ENCODE measurements at regions not wholly inside any gene's neighbourhood (a gene's known extent, or its start where the extent isn't known, plus 50 kb on each side); places are given as distances from the start of the nearest gene placed in this dataset.

DNA sequence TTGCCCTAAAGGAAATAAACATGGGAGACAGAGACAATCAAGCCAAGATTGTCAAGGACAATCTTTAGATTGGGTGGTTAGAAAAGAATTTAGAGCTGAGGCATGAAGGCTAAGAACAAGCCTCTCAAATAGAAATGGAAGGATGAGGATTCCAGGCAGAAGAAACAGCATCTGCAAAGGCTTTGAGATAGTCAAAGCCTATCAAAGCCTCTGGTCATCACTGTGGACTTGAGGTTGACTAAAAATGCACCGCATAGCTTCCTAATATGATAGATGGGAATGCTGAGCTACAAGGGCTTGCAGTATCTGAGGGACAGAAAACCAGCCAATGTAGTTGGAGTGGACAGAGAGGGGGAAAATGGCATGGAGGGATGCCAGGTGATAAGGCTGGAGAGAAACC is 109.8 kb upstream of the FAM20A start:
- Histone ChIP-seq H3K4me2 (ENCODE audit: insufficient read depth, low read length) (peak overlapping the region; percentile 64), H3K4me1 (ENCODE audit: insufficient read depth, low read length) (peaks cover 46% of the 10 kb centered on the region), H3K9me3 (ENCODE audit: low read depth, low read length) (no peaks in the 10 kb centered on the region), H3K4me3 (ENCODE audit: insufficient read depth, low read length) (no peak overlapping the region), H2AFZ (ENCODE audit: low read length) (no peak overlapping the region), H3K27me3 (ENCODE audit: insufficient read depth, low read length) (no peaks in the 10 kb centered on the region), H3K27ac (ENCODE audit: low read depth, low read length) (peak overlapping the region; percentile 61), H3K79me2 (ENCODE audit: insufficient read depth, low read length) (no peaks in the 10 kb centered on the region), H3K36me3 (ENCODE audit: insufficient read depth, low read length) (no peaks in the 10 kb centered on the region), H4K20me1 (ENCODE audit: insufficient read depth, low read length) (no peaks in the 10 kb centered on the region)
- TF ChIP-seq, protein P1, sequence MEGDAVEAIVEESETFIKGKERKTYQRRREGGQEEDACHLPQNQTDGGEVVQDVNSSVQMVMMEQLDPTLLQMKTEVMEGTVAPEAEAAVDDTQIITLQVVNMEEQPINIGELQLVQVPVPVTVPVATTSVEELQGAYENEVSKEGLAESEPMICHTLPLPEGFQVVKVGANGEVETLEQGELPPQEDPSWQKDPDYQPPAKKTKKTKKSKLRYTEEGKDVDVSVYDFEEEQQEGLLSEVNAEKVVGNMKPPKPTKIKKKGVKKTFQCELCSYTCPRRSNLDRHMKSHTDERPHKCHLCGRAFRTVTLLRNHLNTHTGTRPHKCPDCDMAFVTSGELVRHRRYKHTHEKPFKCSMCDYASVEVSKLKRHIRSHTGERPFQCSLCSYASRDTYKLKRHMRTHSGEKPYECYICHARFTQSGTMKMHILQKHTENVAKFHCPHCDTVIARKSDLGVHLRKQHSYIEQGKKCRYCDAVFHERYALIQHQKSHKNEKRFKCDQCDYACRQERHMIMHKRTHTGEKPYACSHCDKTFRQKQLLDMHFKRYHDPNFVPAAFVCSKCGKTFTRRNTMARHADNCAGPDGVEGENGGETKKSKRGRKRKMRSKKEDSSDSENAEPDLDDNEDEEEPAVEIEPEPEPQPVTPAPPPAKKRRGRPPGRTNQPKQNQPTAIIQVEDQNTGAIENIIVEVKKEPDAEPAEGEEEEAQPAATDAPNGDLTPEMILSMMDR (IDR thresholded peaks at IDR 0.05; ENCODE audit: extremely low read depth, low read depth, low read length), result no peak
- no peak for DNase-seq (ENCODE audit: insufficient read length, low spot score, missing footprints)

DNA sequence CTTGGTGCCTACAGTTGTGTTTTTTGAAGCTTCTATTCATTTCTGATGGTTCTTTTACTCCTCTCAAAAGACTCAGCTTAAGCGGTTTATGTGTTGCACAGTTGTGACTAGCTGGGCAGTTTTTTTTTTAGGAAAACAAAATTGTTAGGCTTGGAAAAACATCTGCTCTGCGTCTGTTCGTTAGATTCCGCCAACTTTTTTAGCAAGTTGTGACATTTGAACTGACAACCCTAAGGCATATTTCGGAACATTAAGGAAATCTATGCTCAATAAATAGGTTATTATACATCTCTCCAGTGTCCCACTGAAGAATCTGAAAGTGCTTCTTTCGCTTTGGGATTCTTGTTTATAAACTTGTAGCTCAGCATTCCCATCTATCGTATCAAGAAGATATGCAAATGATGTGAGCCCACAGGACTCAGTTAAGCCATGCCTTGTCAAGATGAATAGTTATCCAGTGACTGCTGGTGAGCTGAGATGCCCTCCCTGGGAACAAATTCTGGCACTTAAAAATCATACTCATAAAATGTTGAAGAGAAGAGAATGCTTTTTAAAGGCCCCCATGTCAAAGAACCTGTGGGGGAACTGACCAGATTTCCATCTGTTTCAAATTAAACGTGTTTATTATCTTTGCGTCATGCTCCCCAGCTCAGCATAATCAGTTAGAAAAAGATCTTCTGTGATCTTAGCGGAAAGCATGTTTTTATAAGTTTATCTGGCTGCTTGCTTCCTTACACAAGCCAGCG is 109.0 kb upstream of the FAM20A start:
- TF ChIP-seq, protein P1 (IDR thresholded peaks at IDR 0.05; ENCODE audit: extremely low read depth, low read depth, low read length), result no peak
- H3K4me1 ChIP-seq (ENCODE audit: insufficient read depth, low read length), result peaks cover 54% of the 10 kb centered on the region
- H2AFZ ChIP-seq (ENCODE audit: low read length), result no peak overlapping the region
- no peak for DNase-seq (ENCODE audit: insufficient read length, low spot score, missing footprints)
- no peaks in the 10 kb centered on the region for H3K36me3 ChIP-seq (ENCODE audit: insufficient read depth, low read length)
- H3K9me3 ChIP-seq (ENCODE audit: low read depth, low read length), result no peaks in the 10 kb centered on the region
- no peaks in the 10 kb centered on the region for H3K27me3 ChIP-seq (ENCODE audit: insufficient read depth, low read length)
- peak overlapping the region; percentile 2 for H3K4me3 ChIP-seq (ENCODE audit: insufficient read depth, low read length)
- H3K79me2 ChIP-seq (ENCODE audit: insufficient read depth, low read length), result no peaks in the 10 kb centered on the region
- no peaks in the 10 kb centered on the region for H4K20me1 ChIP-seq (ENCODE audit: insufficient read depth, low read length)
- peak overlapping the region; percentile 61 for H3K27ac ChIP-seq (ENCODE audit: low read depth, low read length)
- H3K4me2 ChIP-seq (ENCODE audit: insufficient read depth, low read length), result peak overlapping the region; percentile 64

DNA sequence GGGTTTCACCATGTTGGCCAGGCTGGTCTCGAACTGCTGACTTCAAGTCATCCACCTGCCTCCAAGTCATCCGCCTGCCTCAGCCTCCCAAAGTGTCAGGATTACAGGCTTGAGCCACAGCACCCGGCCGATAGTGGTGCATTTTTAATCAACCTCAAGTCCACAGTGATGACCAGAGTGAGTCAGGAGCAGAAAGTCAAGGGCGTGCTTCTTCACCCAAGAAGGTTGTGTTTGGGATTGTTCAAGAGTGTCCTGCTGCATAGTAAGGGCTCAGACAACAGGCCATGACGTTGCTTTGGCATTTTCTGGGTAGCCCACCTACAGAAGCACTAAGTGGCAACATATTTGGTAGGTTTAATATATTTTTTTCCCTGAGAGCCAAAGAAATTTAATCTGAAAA is 108.3 kb upstream of the FAM20A start:
- H3K27ac ChIP-seq (ENCODE audit: low read depth, low read length), result no peak overlapping the region
- peak overlapping the region; percentile 64 for H3K4me2 ChIP-seq (ENCODE audit: insufficient read depth, low read length)
- H3K4me1 ChIP-seq (ENCODE audit: insufficient read depth, low read length), result peaks cover 62% of the 10 kb centered on the region
- DNase-seq (ENCODE audit: insufficient read length, low spot score, missing footprints), result no peak
- H3K36me3 ChIP-seq (ENCODE audit: insufficient read depth, low read length), result no peaks in the 10 kb centered on the region
- H3K9me3 ChIP-seq (ENCODE audit: low read depth, low read length), result no peaks in the 10 kb centered on the region
- H2AFZ ChIP-seq (ENCODE audit: low read length), result no peak overlapping the region
- no peaks in the 10 kb centered on the region for H4K20me1 ChIP-seq (ENCODE audit: insufficient read depth, low read length)
- no peaks in the 10 kb centered on the region for H3K79me2 ChIP-seq (ENCODE audit: insufficient read depth, low read length)
- H3K4me3 ChIP-seq (ENCODE audit: insufficient read depth, low read length), result no peak overlapping the region
- TF ChIP-seq, protein P1 (IDR thresholded peaks at IDR 0.05; ENCODE audit: extremely low read depth, low read depth, low read length), result no peak
- H3K27me3 ChIP-seq (ENCODE audit: insufficient read depth, low read length), result no peaks in the 10 kb centered on the region

DNA sequence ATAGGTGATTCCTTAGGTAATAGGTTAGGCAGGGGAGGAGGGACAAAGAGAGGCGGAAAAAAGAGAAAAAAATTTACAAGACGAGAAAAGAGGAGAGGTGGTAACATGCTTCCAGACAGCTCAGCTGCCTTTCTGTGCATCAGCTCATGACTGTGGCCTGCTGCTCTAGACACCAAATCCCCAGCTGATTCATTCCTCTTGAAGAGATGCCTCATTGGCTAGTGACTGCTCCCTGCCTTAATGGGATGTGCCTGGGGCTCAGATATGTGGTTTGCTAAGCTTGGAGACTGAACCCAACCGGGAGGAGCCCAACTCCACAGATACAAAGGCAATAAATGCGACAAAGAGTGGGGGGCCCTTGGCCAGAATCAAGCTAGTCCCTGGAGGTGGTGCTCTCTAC is 105.9 kb upstream of the FAM20A start:
- peak; percentile 83 for DNase-seq (ENCODE audit: insufficient read length, low spot score, missing footprints)
- Histone ChIP-seq H3K79me2 (ENCODE audit: insufficient read depth, low read length) (no peaks in the 10 kb centered on the region), H3K36me3 (ENCODE audit: insufficient read depth, low read length) (no peaks in the 10 kb centered on the region), H3K27me3 (ENCODE audit: insufficient read depth, low read length) (no peaks in the 10 kb centered on the region), H3K4me3 (ENCODE audit: insufficient read depth, low read length) (no peak overlapping the region), H2AFZ (ENCODE audit: low read length) (peak overlapping the region; percentile 53), H3K27ac (ENCODE audit: low read depth, low read length) (peak overlapping the region; percentile 96), H4K20me1 (ENCODE audit: insufficient read depth, low read length) (no peaks in the 10 kb centered on the region), H3K4me1 (ENCODE audit: insufficient read depth, low read length) (peaks cover 62% of the 10 kb centered on the region), H3K9me3 (ENCODE audit: low read depth, low read length) (no peaks in the 10 kb centered on the region), H3K4me2 (ENCODE audit: insufficient read depth, low read length) (peak overlapping the region; percentile 81)
- TF ChIP-seq, protein P1 (IDR thresholded peaks at IDR 0.05; ENCODE audit: extremely low read depth, low read depth, low read length), result no peak

Data from osteoblast (primary cell).